Naive thymus-derived CD8-positive, alpha-beta T cell (primary cell): ENCODE measurements at regions not wholly inside any gene's neighbourhood (a gene's known extent, or its start where the extent isn't known, plus 50 kb on each side); places are given as distances from the start of the nearest gene placed in this dataset.
"Not testable (repeated sequence)": the region's sequence is repeated elsewhere in the genome, so short reads cannot be mapped to it uniquely, and the experiment has no call there.

ENCODE experiments used
- ATAC-seq, 2 donors: fragments of 150-1000 bp; cut with Tn5 transposase in 1 of 2; sonication (Bioruptor Pico), chemical (Tn5 transposase) in 1 of 2; 1 replicate in 1 of 2; 2 replicates in 1 of 2; pipeline ENCODE4 v1.10.0; 2021; ENCODE audit warnings: mild to moderate bottlenecking in 2 of 2, moderate library complexity in 2 of 2
- POLR2A ChIA-PET: fragments of 350-600 bp; sonication (Branson Sonifier 250); formaldehyde crosslinking; loops from one replicate; lab custom pipeline; 2021; ENCODE audit warnings: antibody characterized with exemption; lab: Charles Lee
- DNase-seq, 10 donors: peaks; one replicate each; pipeline versions ENCODE4 v3.0.0 to v3.0.0-alpha.2; 2020 to 2022
- H3K27ac Mint-ChIP-seq, 10 donors: one replicate each; pipeline ENCODE4 v1.8.0; 2020 to 2022; ENCODE audit warnings: mild to moderate bottlenecking in 10 of 10, mixed read lengths in 10 of 10, moderate library complexity in 4 of 10, inconsistent platforms in 1 of 10
- H3K27me3 Mint-ChIP-seq, 5 donors: one replicate each; pipeline ENCODE4 v1.8.0; 2021 to 2022; ENCODE audit warnings: mixed read lengths in 5 of 5
- H3K36me3 Mint-ChIP-seq, 3 donors: one replicate each; pipeline ENCODE4 v1.8.0; 2020 to 2022; ENCODE audit warnings: mixed read lengths in 3 of 3, mild to moderate bottlenecking in 2 of 3, inconsistent platforms in 1 of 3
- H3K4me1 Mint-ChIP-seq, 4 donors: one replicate each; pipeline ENCODE4 v1.8.0; 2021 to 2022; ENCODE audit warnings: mixed read lengths in 4 of 4
- H3K4me3 Mint-ChIP-seq, 10 donors: one replicate each; pipeline ENCODE4 v1.8.0; 2020 to 2022; ENCODE audit warnings: mild to moderate bottlenecking in 10 of 10, mixed read lengths in 10 of 10, moderate library complexity in 6 of 10, inconsistent platforms in 1 of 10
- H3K9me3 Mint-ChIP-seq, 9 donors: one replicate each; pipeline ENCODE4 v1.8.0; 2020 to 2022; ENCODE audit warnings: mixed read lengths in 9 of 9, mild to moderate bottlenecking in 3 of 9, inconsistent platforms in 1 of 9, moderate library complexity in 1 of 9

- Mint-ChIP-seq H3K36me3 (peaks cover 0 to 10% (median 9%) of the 10 kb centered on the region in 3 donors), H3K27ac (no peak overlapping the region), H3K9me3 (peaks cover under 1 to 10% (median 4%) of the 10 kb centered on the region in 9 donors), H3K27me3 (peaks cover 0 to 2% (median 0%) of the 10 kb centered on the region in 5 donors), H3K4me1 (peaks cover 2 to 8% (median 4%) of the 10 kb centered on the region in 4 donors), H3K4me3 (no peak overlapping the region)
- DNase-seq: no peak
- POLR2A ChIA-PET: no interaction called here
- no peak for ATAC-seq
These were observed 82.9 kb upstream of the SCAF11 start for GRCh38 chr12:46073321-46073720.

DNA sequence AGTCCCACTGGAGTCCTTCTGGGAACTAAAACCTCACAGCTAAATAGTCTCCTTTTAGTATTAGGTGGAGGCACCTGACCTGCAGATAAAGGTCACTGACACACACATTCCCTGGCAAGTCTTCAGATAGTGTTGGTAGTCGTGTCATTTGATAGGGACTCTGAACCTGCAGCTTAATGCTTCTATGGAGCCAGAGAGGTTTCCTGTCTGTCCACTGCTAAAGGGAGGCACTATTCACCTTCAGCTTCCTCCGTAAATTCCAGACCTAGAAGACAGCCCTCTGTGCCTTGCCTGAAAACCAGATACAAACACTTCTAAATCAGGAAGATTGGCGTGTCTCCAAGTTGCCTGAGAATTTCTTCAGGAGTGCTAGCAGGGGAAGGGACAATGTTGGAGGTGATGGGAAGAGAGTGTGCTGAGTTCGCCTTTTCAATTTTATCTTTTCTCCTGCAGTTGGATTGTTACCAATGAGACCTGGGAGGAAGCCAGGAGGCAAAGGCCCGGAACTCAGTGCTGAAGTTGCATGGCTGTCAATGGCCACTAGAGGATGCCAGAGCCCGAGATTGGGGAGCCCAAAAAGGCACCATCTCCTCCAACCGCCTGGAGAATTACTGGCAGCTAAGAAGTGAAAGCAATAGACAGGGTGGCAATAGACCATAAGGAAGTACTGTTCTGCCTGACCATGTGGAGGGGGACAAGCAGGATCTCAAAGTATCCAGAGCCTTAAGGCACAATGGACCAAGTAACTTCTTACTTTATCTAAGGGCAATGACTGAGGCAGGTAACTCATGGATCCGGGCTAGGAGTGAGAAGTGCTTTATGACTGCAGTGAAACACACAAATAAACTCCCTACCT lies 81.6 kb upstream of the SCAF11 start:
- ATAC-seq (peak; percentile 87 to 93), DNase-seq (peak; percentile 32 to 79 (median 51))
- peaks cover 0 to 5% (median 0%) of the 10 kb centered on the region in 3 donors for H3K36me3 Mint-ChIP-seq
- peaks cover 2 to 8% (median 4%) of the 10 kb centered on the region in 4 donors for H3K4me1 Mint-ChIP-seq
- peak overlapping the region in 1 of 10 donors; percentile 3 for H3K4me3 Mint-ChIP-seq
- H3K9me3 Mint-ChIP-seq: no peaks in the 10 kb centered on the region
- POLR2A ChIA-PET: no interaction called here
- peaks cover 0 to 4% (median 1%) of the 10 kb centered on the region in 5 donors for H3K27me3 Mint-ChIP-seq
- H3K27ac Mint-ChIP-seq: peak overlapping the region in 5 of 10 donors; percentile 19 to 86 (median 21)

GRCh38 chr12:46071335-46071734 lies 81.0 kb upstream of the SCAF11 start:
- H3K27ac Mint-ChIP-seq: no peak overlapping the region
- no peak for DNase-seq
- ATAC-seq: no peak
- no peaks in the 10 kb centered on the region for H3K36me3 Mint-ChIP-seq
- H3K9me3 Mint-ChIP-seq: no peaks in the 10 kb centered on the region
- POLR2A ChIA-PET: no interaction called here
- peaks cover 0 to 4% (median 1%) of the 10 kb centered on the region in 5 donors for H3K27me3 Mint-ChIP-seq
- H3K4me3 Mint-ChIP-seq: no peak overlapping the region
- peaks cover 2 to 8% (median 4%) of the 10 kb centered on the region in 4 donors for H3K4me1 Mint-ChIP-seq

GRCh38 chr12:46067094-46067493 lies 76.7 kb upstream of the SCAF11 start:
- POLR2A ChIA-PET: no interaction called here
- peaks cover 0 to 4% (median 0%) of the 10 kb centered on the region in 5 donors for H3K27me3 Mint-ChIP-seq
- no peak overlapping the region for H3K4me3 Mint-ChIP-seq
- DNase-seq (no peak), ATAC-seq (no peak)
- H3K4me1 Mint-ChIP-seq: peaks cover 0 to 5% (median 1%) of the 10 kb centered on the region in 4 donors
- no peak overlapping the region for H3K27ac Mint-ChIP-seq
- H3K9me3 Mint-ChIP-seq: no peaks in the 10 kb centered on the region
- H3K36me3 Mint-ChIP-seq: no peaks in the 10 kb centered on the region

GRCh38 chr12:46065412-46066166 lies 75.2 kb upstream of the SCAF11 start:
- ATAC-seq (no peak), DNase-seq (no peak)
- POLR2A ChIA-PET: no interaction called here
- H3K36me3 Mint-ChIP-seq: no peaks in the 10 kb centered on the region
- H3K27ac Mint-ChIP-seq: no peak overlapping the region
- no peaks in the 10 kb centered on the region for H3K4me1 Mint-ChIP-seq
- H3K9me3 Mint-ChIP-seq: no peaks in the 10 kb centered on the region
- no peak overlapping the region for H3K4me3 Mint-ChIP-seq
- peaks cover 0 to 4% (median 3%) of the 10 kb centered on the region in 5 donors for H3K27me3 Mint-ChIP-seq

DNA sequence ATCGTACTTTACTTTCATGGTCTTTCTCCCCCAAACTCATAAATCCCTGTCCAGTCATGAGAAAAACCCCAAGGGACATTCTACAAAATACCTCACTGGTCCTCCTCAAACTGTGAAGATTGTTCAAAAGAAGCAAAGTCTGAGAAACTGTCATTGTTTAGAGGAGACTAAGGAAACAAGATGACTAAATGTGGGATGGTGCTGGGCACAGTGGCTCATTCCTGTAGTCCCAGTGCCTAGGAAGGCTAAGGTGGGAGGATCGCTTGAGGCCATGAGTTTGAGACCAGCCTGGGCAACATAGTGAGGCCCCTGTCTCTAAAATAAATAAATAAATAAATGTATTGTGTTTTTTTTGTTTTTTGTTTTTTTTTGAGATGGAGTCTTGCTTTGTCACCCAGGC lies 74.2 kb upstream of the SCAF11 start:
- ATAC-seq: no peak
- Mint-ChIP-seq H3K27me3 (peaks cover 0 to 5% (median 3%) of the 10 kb centered on the region in 5 donors), H3K9me3 (peaks cover 0 to 7% (median 0%) of the 10 kb centered on the region in 9 donors), H3K4me3 (no peak overlapping the region), H3K27ac (no peak overlapping the region), H3K36me3 (peaks cover 0 to 5% (median 0%) of the 10 kb centered on the region in 3 donors), H3K4me1 (no peaks in the 10 kb centered on the region)
- DNase-seq: no peak
- POLR2A ChIA-PET: no interaction called here

DNA sequence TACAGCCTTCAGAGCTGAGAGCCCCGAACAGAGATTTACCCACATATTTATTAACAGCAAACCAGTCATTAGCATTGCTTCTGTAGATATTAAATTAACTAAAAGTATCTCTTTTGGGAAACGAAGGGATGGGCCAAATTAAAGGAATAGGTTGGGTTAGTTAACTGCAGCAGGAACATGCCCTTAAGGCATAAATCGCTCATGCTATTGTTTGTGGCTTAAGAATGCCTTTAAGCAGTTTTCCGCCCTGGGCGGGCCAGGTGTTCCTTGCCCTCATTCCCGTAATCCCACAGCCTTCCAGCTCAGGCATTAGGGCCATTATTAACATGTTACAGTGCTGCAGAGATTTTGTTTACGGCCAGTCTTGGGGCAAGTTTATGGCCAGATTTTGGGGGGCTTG lies 68.3 kb upstream of the SCAF11 start:
- H3K4me3 Mint-ChIP-seq, ATAC-seq, H3K27ac Mint-ChIP-seq, POLR2A ChIA-PET, DNase-seq, H3K4me1 Mint-ChIP-seq, H3K27me3 Mint-ChIP-seq: not testable (repeated sequence)
- Mint-ChIP-seq H3K36me3 (peaks cover 2 to 23% (median 7%) of the 10 kb centered on the region in 3 donors), H3K9me3 (peaks cover 9 to 48% (median 16%) of the 10 kb centered on the region in 9 donors)

GRCh38 chr12:46050805-46051204 lies 60.4 kb upstream of the SCAF11 start:
- Mint-ChIP-seq H3K27me3 (peaks cover 0 to 19% (median 10%) of the 10 kb centered on the region in 5 donors), H3K36me3 (peaks cover 2 to 40% (median 26%) of the 10 kb centered on the region in 3 donors), H3K4me3 (no peak overlapping the region), H3K9me3 (peaks cover 17 to 73% (median 42%) of the 10 kb centered on the region in 9 donors), H3K4me1 (no peaks in the 10 kb centered on the region), H3K27ac (no peak overlapping the region)
- ATAC-seq (no peak), DNase-seq (no peak)
- POLR2A ChIA-PET: no interaction called here

GRCh38 chr12:46049665-46050064 lies 59.3 kb upstream of the SCAF11 start:
- DNase-seq (no peak), ATAC-seq (no peak)
- Mint-ChIP-seq H3K4me3 (no peak overlapping the region), H3K27me3 (peaks cover 0 to 19% (median 10%) of the 10 kb centered on the region in 5 donors), H3K27ac (no peak overlapping the region), H3K9me3 (peaks cover 22 to 73% (median 41%) of the 10 kb centered on the region in 9 donors), H3K36me3 (peaks cover 2 to 45% (median 28%) of the 10 kb centered on the region in 3 donors), H3K4me1 (no peaks in the 10 kb centered on the region)
- POLR2A ChIA-PET: no interaction called here

DNA sequence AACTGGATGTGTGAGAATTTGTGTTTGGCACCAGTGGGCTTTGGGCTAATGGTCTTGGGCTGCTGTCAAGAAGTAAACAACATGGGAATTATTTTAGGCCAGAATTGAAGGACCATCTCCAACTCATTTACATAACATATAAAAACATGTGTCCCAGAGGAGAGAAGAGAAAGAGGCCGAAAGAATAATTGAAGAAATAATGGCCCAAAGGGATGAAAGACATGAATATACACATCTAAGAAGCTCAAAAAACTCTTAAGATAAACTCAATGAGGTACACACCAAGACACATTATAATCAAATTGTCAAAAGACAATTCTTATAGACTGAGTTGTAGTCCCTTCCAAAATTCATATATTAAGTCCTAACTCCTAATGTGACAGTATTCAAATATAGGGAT lies 56.1 kb upstream of the SCAF11 start:
- H3K27me3 Mint-ChIP-seq: peaks cover 0 to 18% (median 8%) of the 10 kb centered on the region in 5 donors

GRCh38 chr12:46043972-46044520 lies 53.7 kb upstream of the SCAF11 start:
- no peaks in the 10 kb centered on the region for H3K4me1 Mint-ChIP-seq
- POLR2A ChIA-PET: no interaction called here

More for the DNA sequence above, 56.1 kb upstream of the SCAF11 start:
- H3K27ac Mint-ChIP-seq: no peak overlapping the region
- no peaks in the 10 kb centered on the region for H3K4me1 Mint-ChIP-seq
- POLR2A ChIA-PET: no interaction called here
- peaks cover 2 to 39% (median 25%) of the 10 kb centered on the region in 3 donors for H3K36me3 Mint-ChIP-seq
- no peak for ATAC-seq
- peaks cover 20 to 61% (median 36%) of the 10 kb centered on the region in 9 donors for H3K9me3 Mint-ChIP-seq
- H3K4me3 Mint-ChIP-seq: no peak overlapping the region
- no peak for DNase-seq

More at GRCh38 chr12:46043972-46044520, 53.7 kb upstream of the SCAF11 start:
- Mint-ChIP-seq H3K36me3 (peaks cover 0 to 26% (median 11%) of the 10 kb centered on the region in 3 donors), H3K27ac (no peak overlapping the region), H3K27me3 (peaks cover 3 to 10% (median 6%) of the 10 kb centered on the region in 5 donors), H3K4me3 (no peak overlapping the region), H3K9me3 (peaks cover 10 to 55% (median 21%) of the 10 kb centered on the region in 9 donors)
- ATAC-seq (no peak), DNase-seq (no peak)
